Adipocyte (in vitro differentiated cells): ENCODE measurements at regions not wholly inside any gene's neighbourhood (a gene's known extent, or its start where the extent isn't known, plus 50 kb on each side); places are given as distances from the start of the nearest gene placed in this dataset.

ENCODE experiments used
- DNase-seq: peaks from one replicate; pipeline ENCODE4 v3.0.0-alpha.2; 2015; ENCODE audit warnings: low read depth
- H3K27me3 ChIP-seq: replicated peaks from 2 replicates; pipeline ENCODE4 v1.7.0; 2013; ENCODE audit warnings: mild to moderate bottlenecking, low read length, moderate library complexity; ENCODE audit not compliant: control insufficient read depth, insufficient read depth
- H3K36me3 ChIP-seq: 2 replicates; pipeline ENCODE4 v1.7.0; 2013; ENCODE audit warnings: low read length, mild to moderate bottlenecking, moderate library complexity; ENCODE audit not compliant: control insufficient read depth, insufficient read depth, severe bottlenecking
- H3K4me1 ChIP-seq: 2 replicates; pipeline ENCODE4 v1.7.0; 2013; ENCODE audit warnings: mild to moderate bottlenecking, low read length, moderate library complexity; ENCODE audit not compliant: control insufficient read depth, insufficient read depth
- H3K4me3 ChIP-seq: 2 replicates; pipeline ENCODE4 v1.7.0; 2013; ENCODE audit warnings: mild to moderate bottlenecking, low read length, moderate library complexity
- H3K9ac ChIP-seq: 2 replicates; pipeline ENCODE4 v1.7.0; 2013; ENCODE audit warnings: mild to moderate bottlenecking, low read length, moderate library complexity
- H3K9me3 ChIP-seq: 2 replicates; pipeline ENCODE4 v1.7.0; 2013; ENCODE audit warnings: mild to moderate bottlenecking, low read length, moderate library complexity; ENCODE audit not compliant: control insufficient read depth

- no peak for DNase-seq
- no peak overlapping the region for H3K4me3 ChIP-seq
Measured at GRCh38 chr4:57214654-57215411, 104.6 kb upstream of the IGFBP7 start.

DNA sequence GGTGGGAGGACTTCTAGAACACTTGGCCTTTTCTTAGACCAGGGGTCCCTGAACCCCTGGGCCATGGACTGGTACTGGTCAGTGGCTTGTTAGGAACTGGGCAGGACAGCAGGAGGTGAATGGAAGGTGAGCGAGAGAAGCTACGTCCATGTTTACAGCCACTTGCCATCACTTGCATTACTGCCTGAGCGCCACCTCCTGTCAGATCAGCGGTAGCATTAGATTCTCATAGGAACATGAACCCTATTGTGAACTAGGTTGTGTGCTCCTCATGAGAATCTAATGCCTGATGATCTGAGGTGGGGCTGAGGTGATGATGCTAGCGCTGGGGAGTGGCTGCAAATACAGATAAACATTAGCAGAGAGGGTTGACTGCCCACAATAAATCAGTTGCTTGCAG, 100.9 kb upstream of the IGFBP7 start:
- Histone ChIP-seq H3K27me3 (no peaks in the 10 kb centered on the region), H3K36me3 (no peaks in the 10 kb centered on the region), H3K9ac (no peak overlapping the region), H3K4me3 (no peak overlapping the region), H3K4me1 (no peaks in the 10 kb centered on the region), H3K9me3 (no peaks in the 10 kb centered on the region)
- no peak for DNase-seq

More at GRCh38 chr4:57214654-57215411, 104.6 kb upstream of the IGFBP7 start:
- no peaks in the 10 kb centered on the region for H3K4me1 ChIP-seq
- no peaks in the 10 kb centered on the region for H3K9me3 ChIP-seq
- H3K9ac ChIP-seq: no peak overlapping the region
- H3K36me3 ChIP-seq: no peaks in the 10 kb centered on the region
- no peaks in the 10 kb centered on the region for H3K27me3 ChIP-seq

DNA sequence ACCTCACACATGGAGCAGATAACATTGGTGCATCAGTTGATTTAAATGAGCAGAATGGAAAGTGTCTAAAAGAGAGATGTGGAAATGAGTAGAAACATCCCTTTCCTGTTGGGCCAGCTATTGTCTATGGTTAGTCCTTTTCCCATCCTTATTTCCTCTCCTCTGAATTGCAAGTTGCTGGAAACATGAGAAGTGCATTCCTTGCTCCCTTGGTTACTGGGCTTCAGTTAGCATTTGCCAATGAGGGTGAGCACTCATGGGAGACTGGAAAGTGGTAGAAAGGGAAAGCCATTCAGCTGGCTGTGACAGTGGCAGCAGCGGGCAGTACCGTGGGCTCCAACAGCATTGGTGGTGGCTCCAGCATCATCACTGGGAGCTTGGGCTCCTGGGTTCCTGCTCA, 96.0 kb upstream of the IGFBP7 start:
- Histone ChIP-seq H3K9me3 (no peaks in the 10 kb centered on the region), H3K4me1 (no peaks in the 10 kb centered on the region), H3K36me3 (no peaks in the 10 kb centered on the region), H3K9ac (no peak overlapping the region), H3K4me3 (no peak overlapping the region), H3K27me3 (peaks cover 10% of the 10 kb centered on the region)
- peak; percentile 1 for DNase-seq

GRCh38 chr4:57205580-57205979, 95.4 kb upstream of the IGFBP7 start:
- Histone ChIP-seq H3K27me3 (peaks cover 10% of the 10 kb centered on the region), H3K9ac (no peak overlapping the region), H3K9me3 (no peaks in the 10 kb centered on the region), H3K4me1 (no peaks in the 10 kb centered on the region), H3K36me3 (no peaks in the 10 kb centered on the region), H3K4me3 (no peak overlapping the region)
- no peak for DNase-seq

DNA sequence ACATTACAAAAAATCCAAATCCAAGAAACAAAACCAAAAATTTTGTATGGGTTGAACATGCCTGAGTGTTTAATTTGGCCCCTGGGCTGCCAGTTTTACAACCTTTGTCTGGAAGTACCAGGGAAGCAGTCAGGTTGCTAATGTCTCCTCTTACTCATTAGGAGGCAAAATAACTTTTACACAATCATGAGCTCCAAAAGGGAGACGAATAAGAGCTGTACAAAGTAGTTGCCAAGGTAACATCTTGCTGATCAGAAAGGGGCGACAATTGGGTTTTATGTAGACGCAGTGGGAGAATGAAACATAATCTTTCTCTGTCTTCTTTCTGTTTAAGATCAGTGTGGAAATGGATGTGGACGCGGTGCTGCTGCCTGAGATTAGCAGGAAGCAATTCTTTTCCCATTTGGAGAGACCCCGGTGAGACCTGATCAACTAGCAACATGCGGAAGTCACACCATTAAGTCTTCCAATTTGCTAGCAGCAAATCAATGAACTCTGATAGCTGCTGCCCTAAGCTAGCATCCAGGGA, 90.7 kb upstream of the IGFBP7 start:
- no peak overlapping the region for H3K9ac ChIP-seq

DNA sequence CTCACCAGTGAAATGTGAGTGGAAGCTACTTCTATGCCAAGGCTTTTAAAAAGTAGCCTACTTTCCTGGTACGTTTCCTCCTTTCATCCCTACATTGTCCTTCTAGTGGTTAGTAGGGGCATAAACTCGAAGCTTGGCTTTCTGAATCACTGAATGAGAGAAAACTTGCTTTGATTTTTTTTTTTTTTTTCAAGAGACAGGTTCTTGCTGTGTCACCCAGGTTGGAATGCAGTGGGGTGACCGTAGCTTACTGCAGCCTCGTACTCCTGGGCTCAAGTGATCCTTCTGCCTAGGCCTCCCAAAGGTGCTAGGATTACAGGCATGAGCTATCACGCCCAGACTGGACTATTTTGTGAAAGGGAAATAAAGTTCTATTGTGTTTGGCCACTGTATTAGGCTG, 89.1 kb upstream of the IGFBP7 start:
- no peaks in the 10 kb centered on the region for H3K36me3 ChIP-seq
- DNase-seq: no peak
- H3K27me3 ChIP-seq: peaks cover 7% of the 10 kb centered on the region
- no peak overlapping the region for H3K9ac ChIP-seq
- no peaks in the 10 kb centered on the region for H3K4me1 ChIP-seq
- H3K4me3 ChIP-seq: no peak overlapping the region
- no peaks in the 10 kb centered on the region for H3K9me3 ChIP-seq

More for the DNA sequence above, 90.7 kb upstream of the IGFBP7 start:
- H3K9me3 ChIP-seq: no peaks in the 10 kb centered on the region
- no peaks in the 10 kb centered on the region for H3K4me1 ChIP-seq
- H3K4me3 ChIP-seq: no peak overlapping the region
- DNase-seq: no peak
- peaks cover 17% of the 10 kb centered on the region for H3K27me3 ChIP-seq
- no peaks in the 10 kb centered on the region for H3K36me3 ChIP-seq

- H3K36me3 ChIP-seq: no peaks in the 10 kb centered on the region
- no peaks in the 10 kb centered on the region for H3K4me1 ChIP-seq
- no peak overlapping the region for H3K4me3 ChIP-seq
- DNase-seq: no peak
- no peak overlapping the region for H3K9ac ChIP-seq
- H3K27me3 ChIP-seq: peaks cover 18% of the 10 kb centered on the region
- no peaks in the 10 kb centered on the region for H3K9me3 ChIP-seq
Measured at GRCh38 chr4:57195622-57196021, 85.4 kb upstream of the IGFBP7 start.

DNA sequence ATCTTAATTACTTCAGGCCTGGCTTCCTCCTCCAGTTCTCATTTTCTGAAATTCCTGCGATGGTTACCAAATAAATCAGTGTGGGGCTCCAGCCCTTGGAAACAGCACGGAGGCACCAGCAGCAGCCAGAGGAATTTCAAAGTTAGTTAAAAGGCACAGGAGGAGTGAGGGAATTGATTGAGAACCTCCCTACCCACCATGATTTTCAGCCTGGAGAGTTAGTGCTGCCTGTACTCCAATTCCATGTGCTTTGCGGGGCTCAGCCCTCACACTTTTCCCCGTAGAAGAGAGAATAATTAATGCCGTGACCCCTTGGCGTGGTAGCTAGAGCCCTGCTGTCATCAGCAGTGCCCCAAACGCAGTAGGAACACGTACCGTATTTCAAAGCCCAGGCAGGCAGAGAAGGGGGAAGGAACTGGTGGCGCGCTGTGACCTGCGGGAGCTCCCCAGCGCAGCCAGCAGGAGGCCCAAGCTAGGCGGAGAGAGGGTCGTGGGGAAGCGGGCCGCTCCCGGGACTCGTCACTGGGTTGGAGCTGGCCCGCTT, 84.0 kb upstream of the IGFBP7 start:
- no peak for DNase-seq

DNA sequence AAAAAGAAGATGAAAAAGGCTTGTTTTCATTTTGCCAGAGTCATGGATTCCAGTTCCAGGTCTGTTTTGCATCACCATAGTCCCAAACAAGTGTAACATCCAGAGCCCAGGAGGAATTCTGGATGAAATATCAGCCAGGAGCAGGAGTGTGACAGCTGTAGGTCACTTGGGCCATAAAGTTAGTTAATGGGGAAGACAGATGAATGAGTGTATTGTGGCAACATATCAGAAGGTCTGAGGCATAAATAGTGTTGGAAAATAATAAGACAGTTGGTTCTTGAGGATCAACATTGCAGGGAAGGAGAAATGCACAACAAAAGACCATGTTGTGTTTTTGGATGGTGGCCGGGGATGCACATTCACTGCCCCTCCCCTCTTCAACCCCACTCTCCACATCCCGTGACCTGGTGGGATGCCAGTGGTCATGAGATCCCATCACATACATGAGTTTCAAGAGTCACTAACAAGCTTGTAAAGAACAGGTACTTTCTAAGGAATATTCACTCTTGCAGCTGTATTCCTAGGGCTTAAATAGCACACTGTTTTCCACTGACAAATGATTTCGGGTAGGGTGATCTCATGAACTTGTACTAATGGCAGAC, 83.1 kb upstream of the IGFBP7 start:
- no peaks in the 10 kb centered on the region for H3K36me3 ChIP-seq

More for the DNA sequence above, 84.0 kb upstream of the IGFBP7 start:
- Histone ChIP-seq H3K27me3 (peaks cover 12% of the 10 kb centered on the region), H3K9me3 (no peaks in the 10 kb centered on the region), H3K9ac (no peak overlapping the region), H3K36me3 (no peaks in the 10 kb centered on the region), H3K4me3 (no peak overlapping the region), H3K4me1 (no peaks in the 10 kb centered on the region)

GRCh38 chr4:57191523-57192034, 81.4 kb upstream of the IGFBP7 start:
- Histone ChIP-seq H3K9me3 (no peaks in the 10 kb centered on the region), H3K9ac (no peak overlapping the region), H3K4me3 (no peak overlapping the region), H3K4me1 (peaks cover 10% of the 10 kb centered on the region), H3K36me3 (no peaks in the 10 kb centered on the region), H3K27me3 (peaks cover 19% of the 10 kb centered on the region)
- no peak for DNase-seq

More for the DNA sequence above, 83.1 kb upstream of the IGFBP7 start:
- no peaks in the 10 kb centered on the region for H3K9me3 ChIP-seq
- H3K4me1 ChIP-seq: no peaks in the 10 kb centered on the region
- no peak overlapping the region for H3K9ac ChIP-seq
- H3K4me3 ChIP-seq: no peak overlapping the region
- peaks cover 16% of the 10 kb centered on the region for H3K27me3 ChIP-seq
- DNase-seq: no peak
